ENCODE measurements at regions not wholly inside any gene's neighbourhood (a gene's known extent, or its start where the extent isn't known, plus 50 kb on each side); places are given as distances from the start of the nearest gene placed in this dataset.
A peak's percentile ranks its signal among the peaks of the same experiment; 100 is the strongest.
"Not testable (repeated sequence)": the region's sequence is repeated elsewhere in the genome, so short reads cannot be mapped to it uniquely, and the experiment has no call there.

DNA sequence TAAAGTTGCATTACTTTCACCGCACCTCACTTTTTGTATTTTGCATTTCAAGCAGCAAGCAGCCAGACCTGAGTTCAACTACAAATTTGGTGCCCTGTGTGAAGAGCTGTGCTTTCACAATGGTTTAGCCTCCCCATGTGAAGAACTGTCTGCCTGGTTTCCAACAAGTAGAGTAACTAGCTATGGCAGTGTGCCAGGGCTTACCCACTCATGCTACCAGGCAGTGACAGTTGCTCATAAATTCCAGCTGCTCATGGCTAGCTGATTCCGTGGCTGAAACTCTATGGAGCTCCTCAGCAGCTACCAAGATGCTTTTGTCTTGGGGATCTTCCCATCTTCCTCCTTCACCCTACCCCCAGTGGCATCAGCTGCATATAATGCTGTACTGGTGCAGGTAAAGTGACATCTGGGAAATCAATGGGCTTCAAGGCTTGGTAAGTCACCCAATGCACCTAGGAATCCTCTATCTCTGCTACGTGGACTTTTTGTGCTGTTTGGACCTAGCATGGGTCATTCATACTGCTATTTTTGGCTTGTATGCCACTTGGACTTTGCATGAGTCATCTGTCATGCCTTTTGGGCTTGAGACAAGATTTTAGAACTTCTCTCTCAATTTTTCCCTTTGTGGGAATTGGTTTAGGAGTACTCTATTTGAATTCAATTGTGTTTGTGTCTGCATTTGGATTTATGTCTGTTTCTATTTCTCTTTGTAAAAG lies 176.5 kb upstream of the GJE1 start:
- FAIRE-seq (no peak), DNase-seq (ENCODE audit: insufficient read length, low spot score) (peak; percentile 3)
- no peak for TF ChIP-seq POLR2A (IDR thresholded peaks at IDR 0.05; ENCODE audit: low read depth, low read length)

DNA sequence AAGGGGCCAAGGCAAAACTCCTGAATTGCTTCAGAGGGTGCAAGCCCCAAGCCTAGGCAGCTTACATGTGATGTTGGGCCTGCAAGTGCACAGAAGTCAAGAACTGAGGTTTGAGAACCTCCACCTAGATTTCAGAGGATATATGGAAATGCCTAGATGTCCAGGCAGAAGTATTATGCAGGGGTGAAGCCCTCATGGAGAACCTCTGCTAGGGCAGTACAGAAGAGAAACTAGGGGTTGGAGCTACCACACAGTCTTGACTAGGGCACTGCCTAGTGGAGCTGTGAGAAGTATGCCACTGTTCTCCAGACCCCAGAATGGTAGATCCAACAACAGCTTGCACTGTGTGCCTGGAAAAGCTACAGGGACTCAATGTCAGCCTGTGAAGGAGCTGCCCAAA lies 179.7 kb upstream of the GJE1 start:
- DNase-seq (ENCODE audit: insufficient read length, low spot score) (no peak), FAIRE-seq (no peak)
- TF ChIP-seq POLR2A (IDR thresholded peaks at IDR 0.05; ENCODE audit: low read depth, low read length), result no peak

DNA sequence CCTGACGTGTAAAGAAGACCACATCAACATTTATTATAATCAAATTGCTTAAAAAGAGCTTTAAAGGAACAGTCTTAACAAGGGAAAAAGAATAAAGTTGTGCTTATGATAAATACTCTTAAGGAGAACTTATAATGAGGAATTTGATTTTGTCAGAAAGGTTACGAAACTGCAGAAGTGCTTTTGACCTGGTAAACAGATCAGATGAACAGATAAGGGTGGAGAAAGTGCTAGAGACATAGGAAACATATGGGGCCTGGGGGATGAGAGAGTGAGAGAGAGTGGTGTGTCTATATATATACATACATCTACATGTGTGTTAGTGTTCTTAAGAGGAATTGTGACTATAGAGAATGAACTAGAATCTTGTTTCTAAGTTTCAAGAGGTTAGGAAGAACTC lies 186.2 kb upstream of the GJE1 start:
- FAIRE-seq (no peak), DNase-seq (ENCODE audit: insufficient read length, low spot score) (no peak)
- no peak for TF ChIP-seq POLR2A (IDR thresholded peaks at IDR 0.05; ENCODE audit: low read depth, low read length)

DNA sequence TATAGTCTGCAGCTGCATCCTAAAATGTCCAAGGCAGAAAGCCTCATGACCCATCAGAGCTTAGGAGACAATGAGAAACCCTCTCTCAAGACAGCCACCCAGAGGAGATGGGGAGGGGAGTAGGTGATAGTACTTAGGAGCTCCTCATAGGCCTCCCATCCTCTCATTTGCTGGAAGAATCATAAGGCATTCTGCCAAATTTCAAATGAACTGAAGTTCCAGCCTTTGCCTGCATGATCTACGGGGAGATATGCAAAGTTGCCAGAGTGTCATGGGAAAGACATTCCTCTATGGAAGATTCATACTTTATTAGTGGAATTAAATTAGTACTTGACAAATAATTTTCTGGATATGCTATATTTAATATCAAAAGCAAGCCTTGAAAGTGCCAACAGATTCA lies 194.1 kb upstream of the GJE1 start:
- no peak for DNase-seq (ENCODE audit: insufficient read length, low spot score)
- no peak for FAIRE-seq
- TF ChIP-seq POLR2A (IDR thresholded peaks at IDR 0.05; ENCODE audit: low read depth, low read length), result no peak

DNA sequence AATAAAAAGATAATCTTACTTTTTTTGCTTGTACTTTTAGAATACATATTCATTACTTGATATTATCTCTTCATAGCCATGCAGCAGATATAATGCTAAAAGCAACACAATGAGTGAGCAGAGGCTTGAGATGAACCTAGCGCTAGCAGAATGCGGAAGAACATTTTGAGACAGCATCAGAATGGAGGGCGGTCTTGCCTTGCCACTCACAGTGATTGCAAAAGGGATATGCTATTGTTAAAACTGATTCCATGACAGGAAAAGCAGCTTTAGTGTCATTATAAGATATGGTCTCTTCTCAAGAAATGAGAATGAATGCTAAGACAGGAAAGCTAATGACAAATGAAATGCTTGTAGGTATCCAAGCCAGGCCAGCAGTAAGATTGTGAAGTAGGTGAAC lies 200.0 kb upstream of the GJE1 start:
- FAIRE-seq (no peak), DNase-seq (ENCODE audit: insufficient read length, low spot score) (no peak)
- no peak for TF ChIP-seq POLR2A (IDR thresholded peaks at IDR 0.05; ENCODE audit: low read depth, low read length)

DNA sequence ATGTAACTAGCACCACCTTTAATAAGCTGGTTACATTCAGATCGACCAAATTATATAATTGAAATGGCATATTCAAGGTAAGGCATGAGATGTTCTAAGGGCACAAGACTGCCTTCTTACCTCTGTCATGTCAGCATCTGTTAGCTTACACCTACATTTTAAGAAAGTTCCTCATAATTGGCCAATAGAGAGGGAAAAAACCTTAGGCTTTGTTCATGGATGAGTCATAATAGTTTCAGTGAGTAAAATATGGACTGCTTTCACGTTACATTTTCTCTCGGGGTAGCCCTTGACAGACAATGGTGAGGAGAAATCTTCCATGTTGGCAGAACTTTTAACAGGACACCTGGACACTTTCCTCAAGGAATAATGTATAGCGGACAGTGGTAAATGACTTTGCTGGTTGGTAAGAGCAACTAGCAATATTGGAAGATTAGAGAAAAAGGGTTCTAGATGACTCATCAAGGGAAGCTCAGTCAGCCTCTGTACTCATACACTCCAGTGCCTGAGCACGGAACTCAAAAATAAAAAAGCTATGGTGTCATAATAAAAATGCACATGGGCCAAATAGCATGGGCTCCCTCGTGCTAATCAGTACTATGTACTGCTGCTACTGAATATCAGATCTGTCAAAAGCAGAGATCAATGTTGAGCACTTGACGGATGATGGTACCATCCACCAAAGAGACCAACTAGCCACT lies 206.4 kb upstream of the GJE1 start:
- FAIRE-seq, result peak; percentile 57
- DNase-seq (ENCODE audit: insufficient read length, low spot score), result not testable (repeated sequence)

DNA sequence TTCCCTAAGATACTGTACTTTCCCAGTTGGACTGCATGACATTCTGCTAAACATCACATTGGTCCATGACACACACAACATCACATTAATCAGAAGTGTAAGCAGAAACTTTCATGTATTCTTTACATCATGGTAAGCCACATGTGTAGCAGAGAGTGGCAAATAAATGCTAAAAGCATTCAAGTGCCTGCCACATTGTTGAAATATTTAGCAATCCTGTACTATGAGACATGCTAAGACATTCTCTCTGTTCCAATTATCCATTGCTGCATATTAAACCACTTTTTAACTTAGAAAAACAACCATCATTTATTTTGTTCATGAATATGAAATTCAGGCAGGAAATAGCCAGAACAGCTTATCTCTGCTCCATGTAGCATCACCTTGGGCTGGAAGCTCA lies 207.7 kb upstream of the GJE1 start:
- no peak for DNase-seq (ENCODE audit: insufficient read length, low spot score)
- TF ChIP-seq POLR2A (IDR thresholded peaks at IDR 0.05; ENCODE audit: low read depth, low read length), result no peak
- FAIRE-seq, result no peak

DNA sequence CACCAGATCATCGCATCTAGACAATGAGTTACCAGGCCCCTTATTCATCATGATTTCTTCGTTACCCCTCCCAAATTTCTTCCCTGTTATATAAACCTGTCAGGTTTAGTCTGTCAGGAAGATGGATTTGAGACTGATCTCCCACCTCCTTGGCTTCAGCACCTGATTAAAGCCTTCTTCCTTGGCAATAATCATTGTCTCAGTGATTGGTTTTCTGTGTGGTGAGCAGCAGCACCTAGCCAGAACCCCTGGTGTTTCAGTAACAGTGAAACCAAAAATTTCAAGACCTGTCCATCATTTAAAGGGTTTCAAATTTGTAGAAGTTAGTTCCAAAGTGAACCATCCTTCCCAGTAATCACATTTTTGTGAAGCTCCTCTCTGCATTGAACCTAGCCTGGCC lies 209.8 kb upstream of the GJE1 start:
- no peak for TF ChIP-seq POLR2A (IDR thresholded peaks at IDR 0.05; ENCODE audit: low read depth, low read length)
- no peak for FAIRE-seq
- no peak for DNase-seq (ENCODE audit: insufficient read length, low spot score)

DNA sequence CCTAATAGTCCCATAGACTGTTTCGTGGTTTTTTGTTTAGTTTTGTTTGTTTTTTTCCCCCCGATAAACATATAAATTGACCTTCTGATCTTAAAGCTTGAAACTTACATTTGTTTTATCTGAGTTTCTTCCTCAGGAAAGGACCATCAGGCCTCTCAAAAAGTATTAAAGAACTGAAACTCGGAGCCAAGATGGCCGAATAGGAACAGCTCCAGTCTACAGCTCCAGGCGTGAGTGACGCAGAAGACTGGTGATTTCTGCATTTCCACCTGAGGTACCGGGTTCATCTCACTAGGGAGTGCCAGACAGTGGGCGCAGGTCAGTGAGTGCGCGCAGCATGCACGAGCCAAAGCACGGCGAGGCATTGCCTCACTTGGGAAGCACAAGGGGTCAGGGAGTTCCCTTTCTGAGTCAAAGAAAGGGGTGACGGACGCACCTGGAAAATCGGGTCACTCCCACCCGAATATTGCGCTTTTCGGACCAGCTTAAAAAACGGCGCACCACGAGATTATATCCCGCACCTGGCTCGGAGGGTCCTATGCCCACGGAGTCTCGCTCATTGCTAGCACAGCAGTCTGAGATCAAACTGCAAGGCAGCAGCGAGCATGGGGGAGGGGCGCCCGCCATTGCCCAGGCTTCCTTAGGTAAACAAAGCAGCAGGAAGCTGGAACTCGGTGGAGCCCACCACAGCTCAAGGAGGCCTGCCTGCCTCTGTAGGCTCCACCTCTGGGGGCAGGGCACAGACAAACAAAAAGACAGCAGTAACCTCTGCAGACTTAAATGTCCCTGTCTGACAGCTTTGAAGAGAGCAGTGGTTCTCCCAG lies 215.8 kb upstream of the GJE1 start:
- not testable (repeated sequence) for DNase-seq (ENCODE audit: insufficient read length, low spot score)

DNA sequence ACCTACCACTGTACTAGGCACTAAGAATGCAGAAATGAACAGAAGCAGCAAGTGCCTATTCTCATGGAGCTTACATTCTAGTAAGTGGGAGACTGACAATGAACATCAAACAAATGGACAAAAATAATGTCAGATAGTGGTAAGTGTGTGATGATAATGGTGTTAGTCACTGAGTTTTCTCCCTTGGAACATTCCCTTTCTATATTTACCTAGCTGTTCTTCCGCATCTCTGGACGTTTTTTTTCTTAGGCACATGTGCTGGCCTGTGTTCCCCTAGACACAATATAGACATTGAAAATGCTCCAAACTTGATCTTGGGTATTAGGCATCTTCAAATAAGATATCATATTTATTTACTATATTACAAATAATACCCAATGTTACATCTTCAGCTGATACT lies 218.1 kb upstream of the GJE1 start:
- DNase-seq (ENCODE audit: insufficient read length, low spot score) (no peak), FAIRE-seq (no peak)
- no peak for TF ChIP-seq POLR2A (IDR thresholded peaks at IDR 0.05; ENCODE audit: low read depth, low read length)

More for the DNA sequence above, 215.8 kb upstream of the GJE1 start:
- FAIRE-seq, result not testable (repeated sequence)

DNA sequence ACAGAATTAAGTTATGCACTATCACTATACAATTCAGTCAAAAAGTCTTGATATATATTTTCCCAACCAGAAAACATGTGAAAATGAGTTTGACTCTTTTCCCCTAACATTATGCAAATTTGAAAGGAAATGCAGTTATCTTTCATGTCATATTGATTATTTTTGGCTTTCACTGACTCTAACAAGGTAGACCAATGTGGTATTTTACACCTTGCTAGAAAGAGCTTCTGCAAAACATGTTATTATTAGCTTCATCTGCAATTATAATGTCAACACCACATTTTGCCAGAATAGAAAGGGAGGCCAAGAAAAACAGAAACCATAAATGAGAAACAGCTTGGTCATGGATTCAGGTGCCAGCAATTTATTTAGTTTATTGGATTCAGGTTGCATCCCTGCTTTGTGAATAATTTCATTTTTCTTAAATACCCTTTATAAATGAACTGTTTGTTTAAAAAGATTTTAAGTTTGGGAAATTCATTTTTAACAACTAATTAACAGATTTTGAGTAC lies 226.1 kb upstream of the GJE1 start:
- TF ChIP-seq POLR2A (IDR thresholded peaks at IDR 0.05; ENCODE audit: low read depth, low read length), result no peak
- no peak for FAIRE-seq
- DNase-seq (ENCODE audit: insufficient read length, low spot score), result no peak

DNA sequence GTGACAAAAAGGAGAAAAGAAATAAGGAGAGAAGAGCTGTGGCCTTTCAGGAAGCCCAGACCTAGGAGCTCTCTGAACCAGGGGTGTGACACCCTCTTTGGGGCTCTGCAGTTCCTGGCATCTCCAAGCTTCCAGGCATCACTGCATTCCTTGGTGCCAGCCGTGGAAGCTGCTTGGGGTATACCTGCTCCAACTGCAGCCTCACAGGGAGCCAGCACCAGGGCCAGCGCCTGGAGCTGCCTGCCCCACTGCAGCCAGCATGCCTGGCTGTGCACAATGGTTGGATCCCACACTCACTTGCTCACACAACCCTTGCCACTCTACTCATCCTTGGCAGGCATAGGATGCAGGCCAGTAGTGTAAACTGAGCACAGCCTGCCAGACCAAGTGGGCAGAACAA lies 242.1 kb upstream of the GJE1 start:
- FAIRE-seq (no peak), DNase-seq (ENCODE audit: insufficient read length, low spot score) (no peak)
- no peak for TF ChIP-seq POLR2A (IDR thresholded peaks at IDR 0.05; ENCODE audit: low read depth, low read length)

DNA sequence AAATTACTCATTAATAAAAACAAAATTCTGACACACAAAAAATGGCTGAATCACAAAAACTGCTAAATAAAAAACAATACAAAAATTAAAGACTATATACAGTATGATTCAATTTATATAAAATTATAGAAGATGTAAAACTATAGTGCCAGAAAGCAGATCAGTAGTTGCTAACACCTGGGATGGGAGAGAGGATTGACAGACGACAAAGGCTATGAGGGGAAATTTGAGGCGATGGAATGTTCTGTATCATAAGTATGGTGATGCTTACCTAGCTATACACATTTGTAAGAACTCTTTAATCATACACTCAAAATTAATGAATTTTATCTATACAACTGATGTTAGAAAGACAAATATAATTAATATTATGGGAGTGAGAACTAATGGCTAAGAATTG lies 247.9 kb upstream of the GJE1 start:
- TF ChIP-seq POLR2A (IDR thresholded peaks at IDR 0.05; ENCODE audit: low read depth, low read length), result no peak
- DNase-seq (ENCODE audit: insufficient read length, low spot score) (no peak), FAIRE-seq (no peak)

DNA sequence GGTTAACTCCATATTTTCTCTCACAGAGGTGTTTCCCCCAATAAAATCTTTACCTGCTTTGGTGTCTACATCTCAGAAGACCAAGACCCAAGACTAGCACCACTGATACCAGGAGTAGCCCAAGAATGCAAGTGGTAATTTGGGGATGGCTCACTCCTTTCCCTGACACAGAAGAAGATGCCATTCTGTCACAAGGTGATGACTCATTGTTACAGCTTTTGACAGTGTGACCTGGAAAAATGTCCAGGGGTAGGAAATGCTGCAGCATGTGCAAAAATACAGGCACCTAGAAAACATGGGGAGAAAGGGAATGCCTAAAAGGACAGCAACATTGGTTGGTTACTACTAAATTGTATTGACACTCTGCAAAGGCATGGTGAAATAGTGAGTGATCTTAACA lies 254.0 kb upstream of the GJE1 start:
- DNase-seq (ENCODE audit: insufficient read length, low spot score) (no peak), FAIRE-seq (no peak)
- no peak for TF ChIP-seq POLR2A (IDR thresholded peaks at IDR 0.05; ENCODE audit: low read depth, low read length)

All from H54 (cell line).